GM18502 (cell line): ENCODE measurements at regions not wholly inside any gene's neighbourhood (a gene's known extent, or its start where the extent isn't known, plus 50 kb on each side); places are given as distances from the start of the nearest gene placed in this dataset.

Experiments used
- ATAC-seq: cut with Tn5 transposase; IDR thresholded peaks from one replicate; pipeline ENCODE4 v1.9.1; 2021; ENCODE audit warnings: mild to moderate bottlenecking; ENCODE audit not compliant: unreplicated experiment, poor library complexity

DNA sequence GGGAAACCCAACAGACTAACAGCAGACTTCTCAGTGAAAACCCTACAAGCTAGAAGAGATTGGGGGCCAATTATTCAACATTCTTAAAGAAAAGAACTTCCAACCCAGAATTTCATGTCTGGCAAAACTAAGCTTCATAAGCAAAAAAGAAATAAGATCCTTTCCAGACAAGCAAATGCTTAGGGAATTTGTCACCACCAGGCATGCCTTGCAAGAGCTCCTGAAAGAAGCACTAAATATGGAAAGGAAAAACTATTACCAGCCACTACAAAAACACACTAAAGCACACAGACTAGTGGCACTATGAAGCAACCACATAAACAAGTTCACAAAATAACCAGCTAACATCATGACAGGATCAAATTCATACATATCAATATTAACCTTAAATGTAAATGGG lies 131.1 kb downstream of the OR2K2 start:
- ATAC-seq: no peak

DNA sequence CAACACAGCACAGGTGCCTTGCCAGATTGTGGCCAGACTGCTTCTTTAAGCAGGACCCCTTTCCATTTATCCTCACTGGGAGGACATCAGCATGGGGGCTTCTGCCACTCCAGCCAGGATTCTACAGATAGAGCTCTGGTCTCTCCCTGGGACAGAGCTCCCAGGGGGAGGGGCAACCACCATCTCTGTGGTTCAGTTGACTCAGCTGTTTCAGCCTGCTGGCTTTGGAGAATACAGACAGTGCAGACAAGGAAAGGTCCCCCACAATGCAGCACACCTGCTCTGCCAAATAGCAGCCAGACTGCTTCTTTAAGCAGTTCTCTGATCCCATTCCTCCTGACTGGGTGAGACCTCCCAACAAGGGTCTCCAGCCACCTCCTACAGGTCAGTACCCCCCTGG lies 132.8 kb downstream of the OR2K2 start:
- ATAC-seq: no peak

DNA sequence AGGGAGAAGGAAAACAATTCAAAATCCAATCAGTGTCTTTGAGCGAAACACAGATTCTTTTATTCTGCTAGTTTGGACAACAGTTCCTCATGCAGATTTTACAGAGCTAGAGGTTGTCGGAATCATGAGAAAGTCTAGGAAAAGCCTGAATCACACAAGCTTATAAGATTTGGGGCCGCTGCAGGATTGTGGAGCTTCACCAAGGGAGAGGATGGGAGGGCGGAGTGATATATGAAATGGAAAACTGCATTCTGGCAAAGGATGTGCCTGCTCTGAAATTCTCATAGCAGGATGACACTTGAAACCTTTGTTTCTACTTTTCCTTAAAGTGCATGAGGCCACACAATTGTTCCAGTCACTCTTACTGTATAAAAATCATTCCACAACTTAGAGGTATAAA lies 134.3 kb downstream of the OR2K2 start:
- no peak for ATAC-seq

DNA sequence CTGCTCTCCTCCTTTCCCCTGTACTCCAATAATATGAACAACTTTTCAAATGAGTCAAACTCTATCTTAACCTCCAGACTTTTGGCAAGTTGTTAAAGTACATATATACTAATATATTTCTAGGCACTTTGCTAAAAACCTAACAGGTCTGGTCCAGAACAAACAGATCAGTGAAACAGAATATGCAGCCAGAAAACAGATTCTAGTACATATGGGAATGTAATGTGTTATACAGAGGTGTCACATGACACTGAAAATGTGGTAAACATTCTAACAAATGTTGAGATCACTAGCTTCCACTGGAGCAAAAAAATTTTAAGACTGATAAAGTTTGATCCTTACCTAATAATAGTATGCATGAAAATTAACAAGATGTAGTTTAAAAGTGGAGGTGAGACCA lies 136.9 kb downstream of the OR2K2 start:
- ATAC-seq: no peak

DNA sequence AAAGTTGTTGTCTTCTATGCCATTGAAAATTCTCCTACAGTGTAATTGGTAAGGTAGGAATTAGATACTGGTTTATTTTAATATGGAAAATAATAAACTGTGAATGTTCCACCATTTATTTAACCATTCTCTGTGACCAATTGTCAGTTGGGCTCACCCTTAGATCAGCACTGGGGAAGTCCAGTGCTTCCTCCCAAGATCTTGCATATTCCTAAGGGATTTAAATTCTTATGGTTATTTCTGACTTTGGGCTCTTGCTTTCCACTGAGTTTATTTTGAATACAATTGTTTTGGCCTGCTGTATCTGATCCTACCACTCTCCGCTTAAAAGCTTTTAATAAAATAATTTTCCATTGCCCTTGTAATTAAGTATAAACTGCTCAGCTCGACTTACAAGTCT lies 137.4 kb downstream of the OR2K2 start:
- ATAC-seq: no peak

DNA sequence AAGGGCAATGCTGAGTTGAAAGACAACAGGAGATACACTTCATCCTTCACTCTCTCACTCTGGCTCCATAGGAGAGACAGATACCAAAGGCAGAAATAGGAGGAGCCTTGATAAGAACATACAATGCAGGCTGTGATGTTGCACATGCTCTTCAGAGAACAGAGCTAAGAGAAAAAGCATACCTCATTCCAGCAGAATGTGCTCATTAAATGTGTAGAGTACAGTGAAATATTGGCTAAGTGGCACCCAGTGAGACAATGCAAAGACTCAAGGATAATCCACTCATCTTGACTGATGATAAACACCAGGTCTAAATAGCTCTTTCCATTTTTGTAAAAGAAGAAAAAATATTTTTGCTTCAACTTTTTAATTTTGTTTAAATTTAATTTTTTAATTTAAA lies 139.7 kb downstream of the OR2K2 start:
- no peak for ATAC-seq

DNA sequence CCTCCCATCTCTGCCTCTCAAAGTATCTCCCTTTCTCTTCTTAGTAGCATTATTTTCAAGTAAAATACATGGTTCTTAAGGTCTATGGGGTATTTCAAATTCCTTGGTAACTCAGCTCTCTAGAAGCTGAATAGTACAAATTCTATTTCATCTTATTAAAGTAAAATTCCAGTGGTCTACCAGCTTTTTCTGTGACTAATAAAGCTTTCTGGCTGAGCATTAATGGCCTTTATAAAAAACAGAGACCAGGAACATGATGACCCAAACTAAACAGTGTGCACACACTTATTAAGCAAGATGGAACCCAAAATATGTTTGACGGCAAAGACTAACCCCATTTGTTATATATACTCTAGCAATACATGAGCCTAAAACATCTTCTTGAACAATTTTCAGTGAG lies 142.6 kb downstream of the OR2K2 start:
- ATAC-seq: no peak

DNA sequence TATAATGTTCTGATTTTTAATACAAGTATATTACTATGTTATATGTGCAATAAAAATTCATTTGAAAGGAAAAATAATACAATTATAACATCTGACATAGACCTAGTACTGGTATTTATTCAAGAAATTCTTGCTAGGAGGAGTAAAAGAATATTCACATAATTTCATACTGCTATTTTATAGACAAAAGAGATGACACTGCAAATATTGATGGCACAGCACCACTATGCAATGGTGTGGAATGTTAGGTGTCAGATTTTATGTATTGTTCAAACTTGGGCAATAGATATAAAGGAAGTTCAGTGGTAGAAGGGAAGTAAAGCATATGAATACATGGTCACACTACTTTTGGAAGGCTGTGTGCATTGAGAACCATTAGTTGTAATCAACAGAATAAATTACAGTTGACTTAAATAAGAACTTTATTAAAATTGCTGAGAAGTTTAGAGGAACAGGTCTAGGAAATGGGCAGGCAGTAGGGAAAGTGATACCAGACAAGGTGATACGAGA lies 143.9 kb downstream of the OR2K2 start:
- ATAC-seq: no peak

DNA sequence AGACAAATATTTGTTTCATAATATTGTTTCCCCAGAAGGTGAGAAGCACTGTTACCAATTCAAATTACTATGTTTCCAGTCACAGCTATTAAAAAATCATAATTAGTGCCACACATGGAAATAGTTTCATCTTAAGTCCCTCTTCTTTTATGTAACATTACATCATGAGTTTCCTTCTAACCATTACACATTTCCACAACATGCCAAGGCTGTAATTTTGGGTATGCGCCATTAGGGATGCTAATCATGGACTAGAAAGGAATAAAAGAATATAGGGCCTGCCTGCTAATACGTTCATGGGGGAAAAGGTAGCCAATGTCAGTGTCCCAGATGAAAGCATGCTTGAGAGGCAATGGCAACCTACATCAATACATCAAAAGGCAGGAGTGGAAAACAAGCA lies 142.5 kb upstream of the LPAR1 start:
- ATAC-seq: no peak

DNA sequence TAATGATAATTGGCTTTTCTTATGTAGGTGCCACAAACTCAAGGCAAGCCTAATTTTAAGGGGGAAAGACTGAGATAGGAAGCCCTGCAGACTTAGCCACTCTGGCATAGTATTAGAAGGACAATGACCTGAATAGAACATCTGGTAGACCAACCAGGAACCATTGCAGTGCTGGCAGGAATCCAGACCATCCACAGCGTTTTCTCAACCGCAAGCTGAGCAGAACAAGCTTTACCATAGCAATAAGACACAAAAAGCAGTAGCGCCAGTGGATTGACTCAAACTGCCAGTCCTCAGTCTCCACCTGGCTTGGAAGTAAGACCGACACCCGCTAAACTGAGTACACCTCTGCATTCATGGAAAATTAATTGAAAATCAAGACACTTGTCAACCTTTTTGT lies 141.3 kb upstream of the LPAR1 start:
- no peak for ATAC-seq

DNA sequence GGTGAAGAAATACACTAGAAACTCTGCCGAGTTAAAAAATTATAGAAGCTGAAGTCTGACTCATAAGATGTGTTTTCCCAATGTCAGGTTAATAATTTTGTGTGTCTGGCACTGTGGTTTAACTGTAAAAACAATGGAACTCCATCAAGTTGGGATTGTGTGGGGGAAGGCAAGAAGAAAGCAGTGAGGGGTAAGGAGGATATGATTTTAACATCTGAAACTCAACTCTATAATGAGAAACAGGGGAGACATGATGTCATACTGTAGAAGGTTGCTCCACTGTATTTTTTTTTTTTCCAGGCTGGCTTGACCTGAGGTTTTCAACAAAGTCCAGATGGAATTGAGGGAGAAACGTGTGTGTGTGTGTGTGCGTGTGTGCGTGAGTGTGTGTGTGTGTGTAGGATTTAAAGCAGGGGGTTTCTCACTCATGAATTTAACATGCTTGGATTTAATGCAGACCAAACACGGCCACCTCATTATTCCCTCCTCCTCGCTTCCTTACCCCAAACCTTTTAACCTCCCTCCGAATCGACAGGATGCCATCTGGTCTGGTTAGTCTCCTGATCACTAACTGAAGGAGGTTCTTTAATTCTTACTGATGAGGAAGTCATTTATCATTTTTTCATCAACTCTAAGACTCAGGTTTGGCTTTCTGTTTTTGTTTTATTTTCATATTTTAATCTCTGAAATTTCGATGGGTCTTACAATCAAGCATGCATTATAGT lies 140.2 kb upstream of the LPAR1 start:
- no peak for ATAC-seq

DNA sequence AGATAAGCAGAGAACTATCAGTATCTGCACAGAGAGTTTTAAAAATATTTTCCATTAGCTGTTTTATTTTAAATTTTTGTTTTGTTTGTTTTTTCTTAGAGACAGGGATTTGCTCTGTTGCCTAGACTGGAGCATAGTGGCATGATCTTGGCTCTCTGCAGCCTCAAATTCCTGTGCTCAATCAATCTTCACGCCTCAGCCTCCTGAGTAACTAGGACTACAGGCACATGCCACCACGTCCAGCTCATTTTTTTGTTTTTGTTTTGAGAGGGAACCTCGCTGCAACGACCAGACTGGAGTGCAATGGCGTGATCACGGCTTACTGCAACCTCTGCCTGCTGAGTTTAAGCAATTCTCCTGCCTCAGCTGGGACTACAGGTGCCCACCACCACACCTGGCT lies 138.2 kb upstream of the LPAR1 start:
- no peak for ATAC-seq

DNA sequence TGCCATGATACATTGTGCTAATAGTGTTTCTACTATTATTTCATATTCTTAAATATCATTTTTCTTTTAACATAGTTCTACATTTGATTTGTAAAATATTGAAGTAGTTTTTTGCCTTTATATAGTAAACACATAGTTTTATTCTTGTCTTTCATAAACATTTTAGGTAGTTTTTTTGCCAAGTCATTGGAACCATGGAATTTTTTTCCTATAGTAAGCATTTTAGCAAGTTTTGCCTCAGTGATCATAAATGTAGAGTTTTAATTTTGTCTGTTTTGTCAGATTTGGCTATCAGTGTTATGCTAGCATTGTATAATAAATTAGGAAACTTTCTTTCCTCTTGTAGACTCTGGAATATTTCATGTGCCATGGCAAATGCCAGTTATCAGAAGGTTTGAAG lies 137.1 kb upstream of the LPAR1 start:
- ATAC-seq: no peak

DNA sequence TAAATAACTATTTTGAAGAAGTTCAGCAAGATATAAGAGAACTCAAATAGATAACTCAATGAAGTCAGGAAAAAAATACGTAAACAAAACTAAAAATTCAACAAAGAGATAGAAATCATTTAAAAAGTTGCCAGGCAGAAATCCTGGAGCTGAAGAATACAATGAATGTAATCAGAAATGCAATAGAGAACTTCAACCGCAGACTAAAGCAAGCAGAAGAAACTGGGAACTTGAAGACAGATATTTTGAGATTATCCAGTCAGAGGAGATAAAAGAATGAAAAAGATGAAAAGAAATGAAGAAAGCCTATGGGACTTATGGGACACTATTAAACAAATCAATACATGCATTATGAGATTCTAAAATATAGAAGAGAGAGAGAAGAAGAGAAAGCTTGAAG lies 129.1 kb upstream of the LPAR1 start:
- no peak for ATAC-seq

DNA sequence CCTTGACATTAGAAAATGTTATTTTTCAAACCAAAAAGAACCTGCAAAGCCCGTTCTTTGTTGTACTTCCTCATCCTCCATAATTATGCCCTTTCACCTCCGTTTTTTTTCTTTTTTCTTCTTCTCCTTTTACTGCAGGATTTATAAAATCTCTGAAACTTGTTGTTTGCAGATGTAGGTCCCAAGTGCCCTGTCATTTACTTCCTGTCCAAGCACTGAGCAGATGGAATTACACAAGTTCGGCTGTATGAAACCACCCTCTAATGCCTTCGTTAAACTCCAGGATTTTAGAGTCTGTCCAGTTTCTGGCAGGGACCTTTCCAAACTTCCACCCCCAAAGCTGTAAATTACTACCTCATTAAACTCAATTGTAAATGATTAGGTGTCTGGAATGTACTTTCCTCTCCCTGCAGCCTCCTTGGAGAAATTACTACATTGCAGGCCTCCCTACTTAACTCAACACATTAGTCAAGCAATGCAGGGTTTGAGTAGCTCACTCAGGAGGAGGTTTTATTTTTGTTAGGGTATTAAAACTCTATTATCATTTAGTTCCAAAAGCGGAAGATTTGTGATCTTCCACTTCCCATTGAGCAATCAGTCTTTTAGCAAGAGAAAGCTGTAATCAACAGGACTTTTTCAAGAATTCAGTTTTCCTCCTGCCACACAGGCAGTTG lies 125.6 kb upstream of the LPAR1 start:
- ATAC-seq: no peak

DNA sequence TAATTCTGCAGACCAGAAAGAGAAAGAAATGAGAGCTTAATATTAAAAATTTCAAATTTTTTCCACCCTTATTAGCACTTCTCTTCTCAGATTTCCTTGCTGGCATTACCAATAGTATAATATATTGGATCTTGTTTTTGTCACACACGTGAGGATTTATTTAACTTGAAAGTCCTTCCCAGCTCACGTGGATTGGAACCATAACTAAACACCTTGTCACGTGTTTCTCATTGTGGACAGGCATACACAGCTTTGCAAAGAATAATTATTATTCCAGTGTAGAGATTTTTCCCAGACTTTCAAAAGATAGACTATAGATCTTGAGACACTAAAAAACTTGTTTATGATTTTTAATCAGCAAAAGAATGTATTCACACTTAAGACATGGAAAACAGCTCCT lies 123.8 kb upstream of the LPAR1 start:
- ATAC-seq: no peak

DNA sequence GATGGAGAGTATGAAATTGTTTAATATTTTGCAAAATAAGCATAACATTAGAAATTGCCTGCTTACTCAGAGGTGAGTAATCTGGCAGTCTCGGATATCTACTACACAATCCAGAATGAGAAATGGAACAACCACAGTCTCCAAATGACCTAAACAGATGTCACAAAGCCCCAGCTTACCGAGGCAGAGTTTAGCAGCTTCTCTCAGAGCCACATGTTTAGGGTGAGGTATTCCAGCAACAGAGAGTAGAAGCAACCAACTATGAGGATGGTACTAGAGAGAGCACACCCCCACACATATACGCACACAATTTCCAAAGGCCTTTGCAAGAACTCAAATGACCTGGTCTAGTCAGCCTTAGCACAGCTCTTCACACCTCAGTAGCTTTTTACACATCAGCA lies 122.7 kb upstream of the LPAR1 start:
- no peak for ATAC-seq

DNA sequence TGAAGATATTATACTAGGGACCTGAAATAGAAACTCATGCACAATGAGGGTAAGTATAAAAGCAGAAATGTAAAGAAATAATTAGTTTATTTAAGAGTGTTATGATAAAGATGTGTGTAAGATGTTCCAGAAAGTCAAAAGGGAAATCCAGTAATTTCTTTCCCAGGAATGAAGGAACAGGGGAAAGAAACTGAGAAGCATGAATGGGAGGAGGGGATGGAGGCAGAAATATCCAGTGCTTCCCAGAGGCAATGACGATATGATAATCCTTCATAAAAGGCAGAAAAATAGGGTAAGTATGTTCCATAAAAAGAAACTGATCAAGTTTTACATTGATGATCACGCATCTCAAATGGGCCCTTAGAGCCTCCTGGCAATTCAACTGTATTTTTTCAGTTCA lies 120.7 kb upstream of the LPAR1 start:
- ATAC-seq: no peak

DNA sequence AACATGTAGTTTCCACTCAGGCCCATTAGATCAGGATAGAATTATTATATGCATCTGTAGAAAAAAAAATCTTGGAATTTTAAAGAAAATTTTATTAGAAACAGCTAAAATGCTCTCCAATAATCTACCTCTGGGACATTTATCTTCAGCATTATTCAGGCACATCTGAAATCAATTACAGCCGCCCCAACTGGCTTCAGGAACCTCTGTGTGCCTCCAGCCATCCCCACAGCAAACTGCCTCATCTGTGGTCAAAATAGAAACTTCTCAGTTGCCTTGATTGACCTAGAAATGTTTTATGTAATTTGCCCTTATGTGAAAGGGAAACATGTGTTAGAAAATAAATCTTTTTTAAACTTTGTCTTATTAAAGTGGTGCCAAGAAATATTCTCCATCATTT lies 120.1 kb upstream of the LPAR1 start:
- ATAC-seq: no peak

DNA sequence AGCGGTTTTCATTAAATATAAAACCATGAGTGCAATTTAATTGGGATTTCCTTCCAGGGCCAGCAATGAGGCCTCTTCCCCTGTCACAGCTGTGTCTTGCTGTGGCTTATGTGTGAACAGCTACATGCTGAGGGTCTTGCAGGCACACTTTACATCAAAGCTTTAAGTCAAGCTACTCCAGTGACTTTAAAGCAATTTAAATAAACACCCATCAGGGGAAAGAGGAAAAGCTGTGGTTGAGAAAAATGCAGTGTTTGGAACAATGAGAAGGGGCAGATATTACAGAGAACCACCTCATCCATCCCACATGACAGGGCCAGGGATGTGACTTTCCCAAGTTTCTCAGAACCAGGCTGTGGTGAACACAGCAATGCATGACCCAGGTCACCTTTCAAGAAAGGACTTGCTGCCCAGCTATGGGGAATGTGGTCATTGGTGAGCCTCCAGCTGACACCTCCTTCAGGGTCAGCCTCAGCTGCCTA lies 115.9 kb upstream of the LPAR1 start:
- no peak for ATAC-seq

DNA sequence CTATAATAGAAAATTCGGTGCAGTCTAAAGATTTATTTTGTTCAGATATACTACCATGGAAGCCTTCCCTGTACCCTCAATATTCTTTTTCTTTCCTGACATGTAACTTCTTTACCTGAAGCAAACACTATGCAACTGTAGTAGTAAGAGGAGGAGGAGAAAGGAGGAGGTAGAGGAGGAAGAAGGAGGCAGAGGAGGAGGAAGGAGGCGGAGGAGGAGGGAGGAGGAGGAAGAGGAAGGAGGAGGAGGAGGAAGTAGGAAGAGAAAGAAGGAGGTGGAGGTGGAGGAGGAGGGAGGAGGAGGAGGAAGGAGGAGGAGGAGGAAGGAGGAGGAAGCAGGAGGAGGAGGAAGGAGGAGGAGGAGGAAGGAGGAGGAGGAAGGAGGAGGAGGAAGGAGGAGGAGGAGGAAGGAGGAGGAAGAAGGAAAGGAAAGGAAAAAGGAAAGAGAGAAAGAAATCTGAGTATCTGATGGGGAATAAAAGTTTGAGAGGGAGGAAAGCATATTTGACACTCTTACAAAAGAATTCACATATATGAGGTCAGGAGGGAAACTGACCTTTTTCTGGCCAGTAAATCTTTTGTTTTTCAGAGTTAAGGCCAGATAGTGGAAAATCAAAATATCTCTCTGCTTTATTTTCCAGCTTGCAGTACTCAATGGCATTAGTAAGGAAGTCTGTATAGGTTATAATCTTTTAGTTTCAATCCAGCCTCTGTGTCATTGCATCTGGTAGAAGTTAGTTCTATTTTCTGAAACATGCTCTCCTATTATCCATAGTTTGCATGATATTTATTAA lies 114.5 kb upstream of the LPAR1 start:
- ATAC-seq: no peak
